Activated B cell treated with CpG ODN at 0.5 μM for 24 hours (primary cell): ENCODE measurements at regions not wholly inside any gene's neighbourhood (a gene's known extent, or its start where the extent isn't known, plus 50 kb on each side); places are given as distances from the start of the nearest gene placed in this dataset.
"Not testable (repeated sequence)": the region's sequence is repeated elsewhere in the genome, so short reads cannot be mapped to it uniquely, and the experiment has no call there.

ENCODE experiments used
- ATAC-seq: fragments of 200-7000 bp; cut with Tn5 transposase; one replicate; pipeline ENCODE4 v1.10.0; 2021; ENCODE audit warnings: low read depth, mild to moderate bottlenecking, moderate library complexity
- CTCF ChIA-PET: fragments of 350-600 bp; sonication (Branson Sonifier 250); formaldehyde crosslinking; loops from one replicate; lab custom pipeline; 2021; ENCODE audit warnings: antibody characterized with exemption; lab: Charles Lee
- POLR2A ChIA-PET: fragments of 350-600 bp; sonication (Branson Sonifier 250); formaldehyde crosslinking; loops from one replicate; lab custom pipeline; 2021; ENCODE audit warnings: antibody characterized with exemption; lab: Charles Lee
- DNase-seq: peaks from one replicate; pipeline ENCODE4 v3.0.0; 2022
- H3K27ac Mint-ChIP-seq: one replicate; pipeline ENCODE4 v1.8.0; 2020; ENCODE audit warnings: mixed read lengths
- H3K27me3 Mint-ChIP-seq: one replicate; pipeline ENCODE4 v1.8.0; 2021; ENCODE audit warnings: mixed read lengths
- H3K36me3 Mint-ChIP-seq: one replicate; pipeline ENCODE4 v1.8.0; 2021; ENCODE audit warnings: low read depth, mixed read lengths
- H3K4me1 Mint-ChIP-seq: one replicate; pipeline ENCODE4 v1.8.0; 2021; ENCODE audit warnings: mixed read lengths
- H3K4me3 Mint-ChIP-seq: one replicate; pipeline ENCODE4 v1.8.0; 2020; ENCODE audit warnings: mild to moderate bottlenecking, mixed read lengths
- H3K9me3 Mint-ChIP-seq: one replicate; pipeline ENCODE4 v1.8.0; 2020; ENCODE audit warnings: mixed read lengths
- intact Hi-C: fragments of 100-400 bp; cut with micrococcal nuclease; formaldehyde crosslinking; loops from one replicate; pipeline ENCODE4 v1.15.1; 2024
- TF ChIP-seq, protein P1 (sequence below): fragments of 200-600 bp; IDR thresholded peaks from one replicate; pipeline ENCODE4 v1.8.0; 2022; ENCODE audit warnings: antibody characterized with exemption, mild to moderate bottlenecking

DNA sequence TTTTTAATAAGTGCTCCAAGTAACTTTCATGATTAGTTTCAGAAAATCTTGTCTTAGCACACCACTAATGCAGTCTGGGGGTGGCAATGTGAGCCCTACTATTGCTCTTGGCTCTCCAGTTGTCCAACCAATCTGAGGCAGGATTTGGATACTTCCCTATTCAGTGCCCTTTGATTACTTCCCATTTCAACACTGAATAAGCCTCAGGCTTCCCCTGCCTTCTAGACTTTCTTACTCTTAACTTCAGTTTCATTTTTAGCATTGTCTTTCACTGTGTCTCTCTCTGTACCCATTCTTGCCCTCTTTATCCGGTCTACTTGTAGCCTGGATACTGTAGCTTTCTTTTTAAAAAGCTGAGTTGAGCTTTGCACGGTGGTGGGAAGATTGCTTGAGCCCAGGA is 186.1 kb downstream of the C9orf152 start:
- intact Hi-C loops: no loop called here
- Mint-ChIP-seq H3K27ac (peak overlapping the region; percentile 87), H3K4me3 (peak overlapping the region; percentile 51), H3K36me3 (no peaks in the 10 kb centered on the region), H3K4me1 (peaks cover 20% of the 10 kb centered on the region), H3K27me3 (no peaks in the 10 kb centered on the region), H3K9me3 (no peaks in the 10 kb centered on the region)
- ATAC-seq (peak; percentile 95), DNase-seq (no peak)
- ChIA-PET POLR2A (interaction anchor here (0.6 to 1.4 kb wide), 9 partner anchors 10 to 622 kb away, joined by 3 to 5 read pairs (median 3); no protein-coding TSS in a partner anchor), CTCF (interaction anchor here (0.6 kb wide), 1 partner anchor 114 kb away, joined by 3 read pairs; no protein-coding TSS in a partner anchor)
- TF ChIP-seq, protein P1, sequence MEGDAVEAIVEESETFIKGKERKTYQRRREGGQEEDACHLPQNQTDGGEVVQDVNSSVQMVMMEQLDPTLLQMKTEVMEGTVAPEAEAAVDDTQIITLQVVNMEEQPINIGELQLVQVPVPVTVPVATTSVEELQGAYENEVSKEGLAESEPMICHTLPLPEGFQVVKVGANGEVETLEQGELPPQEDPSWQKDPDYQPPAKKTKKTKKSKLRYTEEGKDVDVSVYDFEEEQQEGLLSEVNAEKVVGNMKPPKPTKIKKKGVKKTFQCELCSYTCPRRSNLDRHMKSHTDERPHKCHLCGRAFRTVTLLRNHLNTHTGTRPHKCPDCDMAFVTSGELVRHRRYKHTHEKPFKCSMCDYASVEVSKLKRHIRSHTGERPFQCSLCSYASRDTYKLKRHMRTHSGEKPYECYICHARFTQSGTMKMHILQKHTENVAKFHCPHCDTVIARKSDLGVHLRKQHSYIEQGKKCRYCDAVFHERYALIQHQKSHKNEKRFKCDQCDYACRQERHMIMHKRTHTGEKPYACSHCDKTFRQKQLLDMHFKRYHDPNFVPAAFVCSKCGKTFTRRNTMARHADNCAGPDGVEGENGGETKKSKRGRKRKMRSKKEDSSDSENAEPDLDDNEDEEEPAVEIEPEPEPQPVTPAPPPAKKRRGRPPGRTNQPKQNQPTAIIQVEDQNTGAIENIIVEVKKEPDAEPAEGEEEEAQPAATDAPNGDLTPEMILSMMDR: no peak

DNA sequence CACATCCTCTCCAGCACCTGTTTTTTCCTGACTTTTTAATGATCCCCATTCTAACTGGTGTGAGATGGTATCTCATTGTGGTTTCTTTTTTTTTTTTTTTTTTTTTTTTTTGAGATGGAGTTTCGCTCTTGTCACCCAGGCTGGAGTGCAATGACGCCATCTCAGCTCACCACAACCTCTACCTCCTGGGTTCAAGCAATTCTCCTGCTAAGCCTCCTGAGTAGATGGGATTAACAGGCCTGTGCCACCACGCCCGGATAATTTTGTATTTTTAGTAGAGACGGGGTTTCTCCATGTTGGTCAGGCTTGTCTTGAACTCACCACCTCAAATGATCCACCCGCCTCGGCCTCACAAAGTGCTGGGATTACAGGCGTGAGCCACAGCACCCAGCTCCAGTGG is 184.7 kb downstream of the C9orf152 start:
- DNase-seq, POLR2A ChIA-PET, H3K27ac Mint-ChIP-seq, H3K9me3 Mint-ChIP-seq, H3K27me3 Mint-ChIP-seq, H3K36me3 Mint-ChIP-seq, intact Hi-C loops, H3K4me3 Mint-ChIP-seq, CTCF ChIA-PET, ATAC-seq: not testable (repeated sequence)
- peaks cover 20% of the 10 kb centered on the region for H3K4me1 Mint-ChIP-seq

DNA sequence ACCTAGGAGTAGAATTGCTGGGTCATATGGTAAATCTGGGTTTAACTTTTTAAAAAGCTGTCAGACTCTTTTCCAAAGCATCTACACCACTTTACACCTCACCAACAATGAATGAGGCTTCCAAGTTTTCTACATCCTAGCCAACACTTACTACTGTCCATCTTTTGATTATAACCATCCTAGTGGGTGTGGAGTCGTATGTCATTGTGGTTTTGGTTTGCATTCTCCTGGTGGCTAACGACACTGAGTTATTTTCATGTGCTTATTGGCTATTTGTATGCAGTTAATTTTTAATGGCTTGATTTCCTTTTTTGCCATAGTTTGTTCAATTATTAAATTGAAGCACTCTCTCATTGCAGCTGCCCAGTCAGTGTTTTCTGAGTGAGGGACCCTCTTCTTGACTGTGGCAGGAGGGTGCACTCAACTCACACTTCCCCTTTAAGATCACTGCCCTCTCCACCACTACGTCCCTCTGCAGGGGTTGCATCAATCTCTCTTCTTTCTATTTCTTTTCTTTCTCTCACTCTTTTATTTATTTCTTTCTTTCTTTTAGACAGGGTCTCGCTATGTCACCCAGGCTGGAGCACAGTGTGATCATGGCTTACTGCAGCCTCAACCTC is 182.3 kb downstream of the C9orf152 start:
- CTCF ChIA-PET: no interaction called here
- H3K4me3 Mint-ChIP-seq: peak overlapping the region; percentile 29
- H3K27ac Mint-ChIP-seq: no peak overlapping the region

DNA sequence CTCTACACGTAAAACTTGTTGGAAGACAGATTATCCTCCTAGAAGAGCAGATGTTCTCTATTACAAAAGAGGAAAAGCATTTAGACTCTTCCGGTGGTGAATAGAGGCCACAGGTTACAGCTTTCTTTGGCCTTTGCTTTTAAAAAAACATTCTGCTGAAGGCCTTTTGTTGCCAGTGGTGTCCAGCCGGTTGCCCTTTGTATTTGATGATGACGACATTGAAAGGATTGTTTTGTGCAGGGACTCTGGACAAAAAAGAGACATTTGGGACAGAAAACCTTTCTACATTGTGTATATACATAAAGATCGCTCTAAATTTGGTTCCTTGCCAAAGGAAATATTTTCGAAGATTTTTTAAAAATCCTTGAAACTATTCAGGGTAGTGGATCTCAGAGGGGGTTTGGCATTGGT is 180.3 kb downstream of the C9orf152 start:
- Mint-ChIP-seq H3K27ac (no peak overlapping the region), H3K9me3 (no peaks in the 10 kb centered on the region), H3K27me3 (no peaks in the 10 kb centered on the region), H3K36me3 (no peaks in the 10 kb centered on the region), H3K4me1 (peaks cover 15% of the 10 kb centered on the region), H3K4me3 (no peak overlapping the region)
- DNase-seq (no peak), ATAC-seq (no peak)
- CTCF ChIA-PET: no interaction called here
- intact Hi-C loops: no loop called here
- POLR2A ChIA-PET: no interaction called here
- TF ChIP-seq, protein P1: no peak

More for the DNA sequence above, 182.3 kb downstream of the C9orf152 start:
- intact Hi-C loops: no loop called here
- Mint-ChIP-seq H3K27me3 (no peaks in the 10 kb centered on the region), H3K9me3 (no peaks in the 10 kb centered on the region), H3K4me1 (peaks cover 30% of the 10 kb centered on the region), H3K36me3 (no peaks in the 10 kb centered on the region)
- no peak for ATAC-seq
- DNase-seq: no peak
- TF ChIP-seq, protein P1: no peak
- POLR2A ChIA-PET: no interaction called here

DNA sequence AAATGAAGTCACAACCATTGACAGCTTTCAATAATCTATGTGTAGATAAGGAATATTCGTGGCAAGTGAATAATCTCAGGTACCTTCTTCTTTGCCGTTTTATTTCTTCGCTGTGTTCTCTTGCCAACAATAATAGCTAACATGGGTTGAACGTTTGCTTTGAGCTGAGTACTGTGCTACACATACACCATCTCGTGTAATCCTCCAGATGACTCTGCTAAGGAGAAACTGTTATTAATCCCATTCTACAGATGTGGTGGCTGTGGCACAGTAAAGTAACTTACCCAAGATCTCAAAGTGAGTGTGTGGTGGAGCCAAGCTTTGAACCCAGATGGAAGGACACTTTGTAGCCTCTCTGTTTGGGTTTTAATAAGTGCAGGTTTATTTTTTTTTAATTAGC is 179.7 kb downstream of the C9orf152 start:
- intact Hi-C loops: no loop called here
- Mint-ChIP-seq H3K27ac (no peak overlapping the region), H3K4me1 (peaks cover 15% of the 10 kb centered on the region), H3K36me3 (no peaks in the 10 kb centered on the region), H3K27me3 (no peaks in the 10 kb centered on the region), H3K4me3 (no peak overlapping the region), H3K9me3 (no peaks in the 10 kb centered on the region)
- no peak for ATAC-seq
- CTCF ChIA-PET: no interaction called here
- POLR2A ChIA-PET: no interaction called here
- DNase-seq: no peak
- TF ChIP-seq, protein P1: no peak
